Suppressor macrophage (primary cell): ENCODE measurements at regions not wholly inside any gene's neighbourhood (a gene's known extent, or its start where the extent isn't known, plus 50 kb on each side); places are given as distances from the start of the nearest gene placed in this dataset.

Experiments
- DNase-seq, 4 experiments: peaks; one replicate each; pipeline ENCODE4 v3.0.0-alpha.2; 2020 to 2022

DNA sequence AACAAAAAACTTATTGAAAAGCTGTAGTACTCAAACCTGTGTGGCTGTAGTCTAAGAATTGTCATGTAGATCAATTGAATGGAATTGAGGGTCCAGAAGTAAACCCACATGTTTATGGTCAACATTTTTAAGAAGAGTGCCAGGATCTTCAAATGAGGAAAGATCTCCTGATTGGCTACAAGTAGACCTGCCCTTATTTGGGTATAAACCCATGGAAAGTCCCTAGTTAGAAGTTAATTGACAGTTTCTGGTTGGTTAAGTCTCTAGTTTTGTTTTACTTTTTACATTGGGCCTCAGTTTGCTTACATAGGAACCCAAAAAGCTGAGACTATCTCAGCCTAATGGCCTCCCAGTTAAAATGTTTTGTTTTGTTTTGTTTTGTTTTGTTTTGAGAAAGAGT lies 91.9 kb upstream of the RESF1 start:
- DNase-seq: no peak

DNA sequence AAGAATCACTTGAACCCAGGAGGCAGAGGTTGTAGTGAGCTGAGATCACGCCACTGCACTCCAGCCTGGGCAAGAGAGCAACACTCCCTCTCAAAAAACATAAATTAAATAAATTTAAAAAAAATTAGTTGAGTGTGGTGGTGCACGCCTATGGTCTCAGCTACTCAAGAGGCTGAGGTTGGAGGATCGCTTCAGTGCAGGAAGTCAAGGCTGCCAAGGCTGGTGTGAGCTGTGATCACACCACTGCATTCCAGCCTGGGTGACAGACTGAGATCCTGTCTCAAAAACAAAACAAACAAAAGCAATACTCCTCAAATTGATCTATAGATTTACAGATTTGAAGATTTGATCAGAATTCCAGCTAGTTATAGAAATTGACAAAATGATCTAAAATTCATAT lies 92.7 kb upstream of the RESF1 start:
- no peak for DNase-seq

DNA sequence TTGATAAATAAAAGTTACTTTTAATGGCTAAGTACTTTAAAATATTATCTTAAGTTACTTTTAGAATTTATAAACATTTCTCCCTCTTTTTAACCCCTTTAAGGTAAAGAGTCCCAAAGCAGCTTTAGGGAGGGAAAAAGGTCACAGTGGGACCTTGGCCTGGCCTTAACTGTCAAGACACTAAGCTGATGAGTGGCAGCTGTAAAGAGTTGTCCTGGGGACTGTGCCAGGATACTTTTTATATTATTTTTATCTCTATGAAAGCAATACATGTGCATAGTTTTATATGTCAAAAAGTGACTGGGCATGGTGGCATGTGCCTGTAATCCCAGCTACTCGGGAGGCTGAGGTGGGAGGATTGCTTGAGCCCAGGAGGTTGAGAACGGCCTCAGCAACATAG lies 94.2 kb upstream of the RESF1 start:
- DNase-seq: no peak

DNA sequence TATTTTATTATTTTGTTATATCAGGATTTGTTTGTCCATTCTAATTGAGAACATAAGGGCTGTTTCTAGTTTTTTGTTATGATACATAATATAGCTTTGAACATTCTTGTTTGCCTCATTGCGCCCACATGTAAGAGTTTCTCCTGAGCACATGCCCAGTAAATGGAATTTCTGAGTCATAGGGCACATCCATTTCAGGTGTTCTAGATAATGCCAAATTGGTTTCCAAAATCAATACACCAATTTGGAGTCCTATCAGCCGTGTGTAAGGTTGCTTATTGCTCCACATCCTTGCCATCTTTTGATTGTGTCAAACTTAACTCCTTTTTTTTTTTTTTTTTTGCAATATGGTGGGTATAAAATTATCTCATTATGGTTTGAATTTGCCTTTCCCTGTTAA lies 97.9 kb upstream of the RESF1 start:
- DNase-seq: no peak

DNA sequence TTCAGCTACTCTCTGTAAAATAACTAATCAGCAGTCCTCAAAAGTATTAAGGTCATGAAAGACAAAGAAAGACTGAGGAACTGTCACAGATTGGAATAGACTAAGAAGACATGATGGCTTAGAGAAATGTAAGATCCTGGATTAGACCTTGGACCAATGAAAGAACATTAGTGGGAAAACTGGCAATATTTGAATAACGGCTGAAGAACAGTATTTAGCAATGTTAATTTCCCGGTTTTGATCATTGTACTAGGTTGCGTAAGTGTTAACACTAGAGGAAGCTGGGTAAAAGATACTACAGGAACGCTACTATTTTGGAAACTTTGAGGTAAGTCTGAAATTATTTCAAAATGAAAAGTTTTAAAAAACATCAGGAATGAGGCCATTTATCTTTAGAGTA lies 98.8 kb upstream of the RESF1 start:
- no peak for DNase-seq

DNA sequence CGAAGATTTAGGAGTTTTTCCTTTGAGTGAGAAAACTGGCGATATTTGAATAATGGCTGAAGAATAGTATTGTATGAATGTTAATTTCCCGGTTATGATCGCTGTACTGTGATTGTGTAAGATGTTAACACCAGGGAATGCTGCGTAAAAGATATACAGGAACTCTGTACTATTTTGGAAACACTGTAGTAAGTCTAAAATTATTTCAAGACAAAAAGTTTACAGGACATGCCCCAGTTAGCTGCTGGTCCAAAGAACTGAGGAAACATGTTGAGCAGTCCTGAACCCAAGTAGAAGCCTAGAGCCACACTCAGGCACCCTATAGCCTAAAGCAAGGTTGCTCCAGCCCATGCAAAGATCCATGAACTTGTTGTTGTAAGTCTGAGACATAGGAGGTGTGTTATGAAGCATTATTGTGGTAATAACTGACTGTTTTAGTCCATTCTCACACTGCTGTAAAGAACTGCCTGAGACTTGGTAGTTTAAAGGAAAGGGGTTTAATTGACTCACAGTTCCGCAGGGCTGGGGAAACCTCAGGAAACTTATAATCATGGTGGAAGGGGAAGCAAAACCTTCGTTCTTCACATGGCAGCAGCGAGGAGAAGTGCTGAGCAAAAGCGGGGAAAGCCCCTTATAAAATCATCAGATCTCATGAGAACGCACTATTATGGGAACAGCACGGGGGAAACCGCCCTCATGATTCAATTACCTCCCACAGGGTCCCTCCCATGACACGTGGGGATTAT lies 99.8 kb upstream of the RESF1 start:
- peak; percentile 26 to 75 (median 62) for DNase-seq

DNA sequence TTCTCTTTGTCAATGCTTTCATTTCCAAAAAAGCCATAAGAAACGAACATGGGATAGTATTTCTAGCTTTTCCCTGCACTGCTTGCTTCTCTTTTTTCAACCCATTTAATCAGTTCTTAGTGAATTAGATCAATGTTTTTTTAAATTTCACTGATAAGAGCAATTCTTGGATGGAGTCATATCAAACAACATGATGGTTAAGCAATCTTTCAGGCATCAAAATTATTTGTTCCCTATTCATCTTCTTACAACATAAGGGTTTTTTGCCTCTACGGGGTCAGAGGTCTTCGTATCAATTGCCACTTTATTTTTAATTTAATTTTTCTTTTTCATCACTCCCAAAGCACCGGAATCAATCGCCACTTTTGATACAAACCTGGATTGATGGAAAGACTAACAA lies 103.8 kb upstream of the RESF1 start:
- no peak for DNase-seq

DNA sequence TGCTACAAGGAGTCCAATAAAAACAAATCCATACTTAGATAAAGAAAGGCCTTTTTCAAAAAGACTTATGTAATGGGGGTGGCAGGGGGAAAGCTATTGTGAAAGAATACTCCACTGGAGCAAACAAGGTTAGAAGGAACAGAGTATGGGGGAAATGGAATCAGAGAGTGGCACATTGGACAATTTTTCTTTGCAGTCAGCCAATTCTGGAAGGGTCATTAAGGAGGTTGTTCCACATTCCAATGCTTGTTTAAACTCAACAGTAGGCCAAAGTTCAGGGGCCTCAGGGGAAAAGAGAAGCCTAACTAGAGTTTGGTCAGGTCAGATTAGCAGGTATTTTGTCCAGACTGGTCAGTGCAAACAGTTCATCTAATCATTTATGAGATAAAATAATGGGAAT lies 105.2 kb upstream of the RESF1 start:
- DNase-seq: peak in 3 of 4 experiments; percentile 27 to 54 (median 52)

DNA sequence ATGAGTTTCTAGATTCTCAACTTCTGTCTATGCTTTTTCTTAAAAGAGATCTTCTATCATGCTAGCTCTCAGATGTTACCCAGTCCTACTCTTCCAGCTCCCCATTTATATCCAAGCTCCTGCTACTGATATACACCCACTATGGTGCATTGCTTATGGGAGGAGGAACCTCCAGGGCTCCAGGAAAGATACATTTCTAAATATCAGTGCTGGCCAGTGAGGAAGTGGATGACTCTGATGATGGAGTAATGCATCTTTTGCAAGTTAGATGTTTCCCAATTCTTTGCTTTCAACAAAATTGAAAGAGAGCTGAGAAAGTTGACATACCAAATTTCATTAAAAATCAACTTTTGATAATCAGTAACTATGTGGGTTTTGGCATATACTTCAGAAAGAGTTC lies 105.7 kb upstream of the RESF1 start:
- DNase-seq: peak; percentile 63 to 88 (median 76)

DNA sequence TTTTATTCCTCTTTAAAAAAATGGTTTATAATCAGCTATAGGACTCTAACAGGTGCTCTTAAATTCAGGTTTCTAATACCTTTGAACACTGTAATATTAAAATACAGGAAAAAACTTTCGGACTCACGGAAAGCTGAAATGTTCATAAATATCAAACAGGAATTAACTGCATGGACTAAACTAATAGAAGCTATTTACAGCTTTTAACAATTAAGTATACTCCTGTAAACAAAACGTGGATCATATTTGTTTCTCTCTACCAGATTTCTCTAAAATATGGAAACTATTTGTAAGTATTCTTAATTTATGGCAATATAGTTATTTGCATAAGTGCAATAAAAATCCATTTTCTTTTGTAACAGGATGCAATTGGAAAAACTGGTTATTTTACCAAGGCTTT lies 108.9 kb upstream of the RESF1 start:
- DNase-seq: no peak

DNA sequence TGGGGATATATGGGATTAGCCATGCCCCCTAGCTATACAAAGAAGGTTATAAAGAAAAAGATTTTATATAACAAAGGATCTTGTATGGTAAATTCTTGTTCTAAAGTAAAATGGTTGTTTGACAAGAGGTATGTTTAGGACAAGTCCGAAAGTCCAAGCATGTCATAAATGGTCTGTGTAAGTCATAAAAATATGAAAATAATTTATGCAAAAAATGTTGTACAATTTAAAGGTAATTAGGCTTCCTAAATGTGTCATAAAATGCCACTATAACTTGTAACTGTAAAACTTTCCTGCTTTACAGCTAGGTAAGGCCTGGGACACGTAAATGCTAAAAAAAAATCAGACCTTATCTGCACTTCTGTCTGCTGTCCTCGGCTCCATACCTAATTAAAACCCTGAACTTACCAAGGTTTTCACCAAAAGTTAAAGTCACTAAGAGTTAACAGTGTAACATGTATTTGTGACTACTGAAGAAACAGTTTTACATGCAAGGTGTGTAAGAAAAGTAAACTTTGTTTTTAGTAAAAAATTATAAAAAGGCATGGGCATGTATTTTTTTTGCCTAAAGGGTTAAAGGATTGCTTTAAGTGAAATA lies 110.0 kb upstream of the RESF1 start:
- peak in 3 of 4 experiments; percentile 28 to 42 (median 29) for DNase-seq

DNA sequence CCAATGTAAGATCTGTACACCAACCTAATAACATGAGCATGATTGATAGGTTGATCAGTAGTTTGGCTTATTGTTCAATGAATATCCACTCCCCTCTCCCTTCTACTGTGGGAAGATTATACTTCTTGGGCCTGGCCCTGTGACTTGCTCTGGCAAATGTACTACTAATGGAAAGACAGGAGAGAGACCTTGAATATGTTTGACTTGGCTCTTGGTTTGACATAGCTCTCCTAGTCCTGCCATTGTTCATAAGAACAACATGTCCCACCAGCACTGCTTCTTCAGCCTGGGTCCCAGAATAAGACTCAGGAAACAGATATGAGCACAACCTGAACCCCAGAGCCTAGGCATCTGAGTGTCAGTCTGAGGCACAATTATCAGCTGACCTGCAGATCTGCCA lies 112.8 kb upstream of the RESF1 start:
- DNase-seq: no peak

DNA sequence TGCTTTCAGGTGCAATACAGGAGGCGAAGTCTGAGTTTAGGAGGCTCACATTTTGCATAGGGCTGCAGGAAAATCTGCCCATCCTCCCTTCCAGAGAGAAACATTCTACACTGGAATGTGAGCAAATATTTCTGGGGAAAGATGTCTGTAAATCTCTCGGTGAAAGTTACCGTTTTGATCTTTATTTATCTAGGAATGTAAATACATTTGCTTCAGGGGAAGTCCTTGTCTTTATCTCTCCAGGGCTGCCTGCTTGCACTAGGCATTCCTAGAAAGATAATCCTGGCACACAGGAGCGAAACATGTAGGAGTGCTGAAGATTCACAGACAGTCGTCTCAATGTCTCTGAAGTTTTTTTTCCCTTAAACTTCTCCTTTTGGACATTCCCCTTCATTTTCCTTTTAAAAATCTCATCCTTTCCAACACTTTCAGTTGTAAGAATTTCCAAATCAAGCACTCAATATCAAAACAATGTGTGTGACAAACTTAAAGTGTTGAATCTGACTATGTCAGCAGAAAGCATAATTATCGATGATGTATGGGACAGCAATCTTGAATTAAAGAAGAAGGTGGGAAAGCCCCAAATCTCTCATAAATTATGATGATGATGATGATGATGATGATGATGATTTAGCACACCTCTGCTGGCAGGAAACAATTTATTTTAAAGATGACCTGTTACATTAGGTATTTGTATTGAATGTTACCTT lies 113.4 kb upstream of the RESF1 start:
- DNase-seq: no peak

DNA sequence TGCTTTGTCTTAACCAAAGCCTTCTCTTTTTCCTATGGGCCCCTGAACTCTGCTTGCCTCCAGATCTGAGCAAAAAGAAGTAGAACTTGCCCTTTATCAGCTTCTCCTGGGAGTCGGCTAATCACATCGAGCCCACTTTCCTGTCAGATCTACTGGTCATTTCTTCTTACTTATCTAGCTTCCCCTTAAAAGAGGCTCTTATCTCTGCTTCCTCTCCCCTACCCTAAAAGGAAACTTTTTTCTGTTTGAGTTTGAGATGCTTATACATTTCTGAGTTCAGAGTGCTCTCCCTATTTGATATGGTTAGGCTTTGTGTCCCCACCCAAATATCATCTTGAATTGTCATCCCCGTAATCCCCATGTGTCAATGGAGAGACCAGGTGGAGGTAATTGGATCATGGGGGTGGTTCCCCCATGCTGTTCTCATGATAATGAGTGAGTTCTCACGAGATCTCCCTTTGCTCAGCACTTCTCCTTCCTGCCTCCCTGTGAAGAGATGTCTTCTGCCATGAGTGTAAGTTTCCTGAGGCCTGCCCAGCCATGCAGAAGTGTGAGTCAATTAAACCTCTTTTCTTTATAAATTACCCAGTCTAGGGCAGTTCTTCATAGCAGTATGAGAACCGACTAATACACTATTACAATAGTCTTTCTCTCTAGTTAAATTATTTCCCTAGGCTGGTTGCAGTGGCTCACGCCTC lies 114.7 kb upstream of the AMN1 start:
- DNase-seq: no peak

DNA sequence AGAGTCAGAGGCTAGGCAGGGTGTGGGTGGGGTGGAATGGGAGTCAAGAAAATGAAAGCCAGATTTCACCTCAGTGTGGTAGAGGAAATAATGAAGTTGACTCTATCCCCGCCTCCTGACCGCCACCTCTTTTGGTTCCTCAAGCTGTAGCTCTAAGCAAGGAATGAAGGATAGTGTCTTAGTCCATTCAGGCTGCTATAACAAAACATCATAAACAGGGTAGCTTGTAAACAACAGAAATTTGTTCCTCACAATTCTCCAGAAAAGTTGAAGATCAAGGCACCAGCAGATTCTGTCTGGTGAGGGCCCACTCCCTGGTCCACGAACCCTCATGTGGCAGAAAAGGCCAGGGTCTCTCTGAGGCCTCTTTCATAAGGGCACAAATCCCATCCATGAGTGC lies 109.1 kb upstream of the AMN1 start:
- DNase-seq: no peak

DNA sequence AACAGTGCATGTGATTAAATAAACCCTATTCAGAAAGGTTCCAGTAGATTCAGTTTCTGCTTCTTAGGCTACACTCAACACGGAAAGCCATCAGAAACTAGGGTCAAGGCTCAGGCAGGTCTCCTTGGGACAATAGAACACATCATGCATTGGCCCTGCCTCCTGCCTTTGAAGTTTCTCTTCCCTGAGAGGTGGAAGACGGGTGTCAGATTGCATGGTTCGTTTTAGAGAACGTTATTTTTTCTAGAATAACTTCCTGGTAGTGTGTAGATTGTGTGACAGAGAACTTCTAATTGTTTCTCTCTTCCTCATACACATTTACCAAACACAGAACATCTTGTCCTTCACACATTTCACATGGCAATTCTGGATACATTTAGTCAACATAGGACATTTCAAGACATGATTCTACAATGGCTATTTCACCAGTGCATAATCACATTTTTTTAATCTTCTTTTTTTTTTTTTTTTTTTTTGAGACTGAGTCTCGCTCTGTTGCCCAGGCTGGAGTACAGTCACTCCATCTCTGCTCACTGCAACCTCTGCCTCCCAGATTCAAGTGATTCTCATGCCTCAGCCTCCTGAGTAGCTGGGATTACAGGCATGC lies 106.6 kb upstream of the AMN1 start:
- DNase-seq: peak in 2 of 4 experiments; percentile 19 to 26

DNA sequence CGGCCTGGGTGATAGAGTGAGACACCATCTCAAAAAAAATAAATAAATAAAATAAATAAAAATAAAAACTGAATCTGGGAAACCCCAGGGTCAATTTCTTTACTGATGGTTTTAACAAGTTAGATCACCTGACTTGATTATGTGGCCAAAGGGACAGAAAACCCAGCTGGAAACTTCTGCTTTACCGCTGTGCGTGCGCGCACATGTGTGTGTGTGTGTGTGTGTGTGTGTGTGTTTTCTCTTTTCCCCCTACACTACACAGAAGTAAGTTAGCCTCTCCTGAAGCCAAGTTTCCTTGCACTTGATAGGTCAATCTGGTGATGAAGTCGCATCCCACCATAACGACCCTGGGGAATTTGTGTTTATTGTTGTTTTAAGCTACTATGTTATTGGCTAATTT lies 105.3 kb upstream of the AMN1 start:
- DNase-seq: peak in 1 of 4 experiments; percentile 8

DNA sequence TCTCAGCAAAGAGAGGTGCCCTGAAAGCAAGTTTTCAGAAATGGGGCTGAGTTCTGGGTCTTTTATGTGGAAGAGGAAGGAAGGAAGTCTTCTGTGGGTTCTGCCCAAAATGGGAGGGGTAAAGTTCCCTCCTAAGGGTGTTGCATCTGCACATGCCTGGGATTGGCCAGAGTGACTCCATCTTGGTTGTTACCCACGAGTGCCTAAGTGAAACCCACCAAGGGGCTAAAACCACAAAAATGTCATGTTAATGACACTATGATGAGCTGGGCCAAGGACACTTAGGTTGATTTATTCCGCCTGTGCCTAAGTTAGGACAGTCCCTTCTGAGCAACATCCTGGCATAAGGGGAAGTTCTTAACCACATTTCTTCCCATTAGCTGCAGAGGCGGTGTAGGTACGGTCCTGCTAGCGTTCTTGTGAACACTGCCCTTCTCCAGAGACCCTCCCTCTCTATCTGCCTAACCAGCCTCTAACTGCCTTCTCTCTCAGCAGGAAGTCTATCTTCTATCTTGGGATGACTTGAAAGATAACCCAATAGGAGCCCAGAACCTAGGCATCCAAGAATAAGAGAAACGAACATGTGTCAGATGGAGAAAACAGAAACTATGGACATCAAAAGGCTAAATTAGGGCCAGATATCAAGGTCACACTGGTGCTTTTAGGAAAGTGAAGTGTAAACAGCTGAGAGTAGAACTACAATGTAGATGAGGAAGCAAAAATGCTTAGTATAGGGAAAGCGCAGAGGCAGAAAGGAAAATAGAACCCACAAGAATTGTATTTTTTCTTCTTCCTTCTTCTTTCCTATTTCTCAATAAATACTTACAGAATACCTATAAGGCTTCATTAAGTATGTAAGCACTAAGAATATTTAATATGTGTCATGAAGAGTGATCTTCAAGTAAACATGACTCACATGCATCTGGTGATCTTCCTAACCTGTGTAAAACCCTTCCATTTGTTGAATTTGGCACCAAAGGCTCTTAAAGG lies 104.2 kb upstream of the AMN1 start:
- peak; percentile 49 to 82 (median 72) for DNase-seq

DNA sequence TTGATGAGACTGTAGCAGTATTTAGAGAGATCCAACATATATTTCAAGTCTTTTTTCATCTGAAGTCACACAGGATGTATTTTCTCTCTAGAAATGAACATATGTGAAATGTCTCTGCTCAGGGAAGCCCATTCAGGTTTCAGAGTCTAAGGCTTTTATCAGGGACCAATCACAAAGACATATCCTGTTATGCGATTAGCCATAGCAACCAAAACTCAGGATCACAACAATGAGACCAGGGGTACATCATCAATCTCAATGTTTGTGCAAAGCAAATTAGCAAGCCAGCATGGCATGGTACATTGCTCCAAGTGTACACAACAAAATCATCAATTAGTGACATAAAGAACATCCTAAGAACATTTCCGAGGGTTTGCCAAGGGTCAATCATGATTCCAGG lies 99.2 kb upstream of the AMN1 start:
- no peak for DNase-seq

DNA sequence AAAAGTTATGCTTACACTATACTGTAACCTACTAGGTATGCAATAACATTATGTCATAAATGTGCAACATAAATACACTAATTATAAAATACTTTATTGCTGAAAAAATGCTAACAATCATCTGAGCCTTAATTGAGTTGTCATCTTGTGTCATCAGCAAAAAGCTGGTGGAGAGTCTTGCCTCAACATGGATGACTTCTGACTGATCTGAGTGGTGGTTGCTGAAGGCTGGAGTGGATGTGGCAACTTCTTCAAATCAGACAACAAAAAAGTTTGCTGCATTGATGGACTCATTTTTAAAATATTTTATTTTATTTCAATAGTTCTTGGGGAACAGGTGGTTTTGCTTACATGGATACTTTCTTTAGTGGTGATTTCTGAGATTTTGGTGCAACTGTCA lies 93.9 kb upstream of the AMN1 start:
- peak; percentile 41 to 66 (median 48) for DNase-seq

DNA sequence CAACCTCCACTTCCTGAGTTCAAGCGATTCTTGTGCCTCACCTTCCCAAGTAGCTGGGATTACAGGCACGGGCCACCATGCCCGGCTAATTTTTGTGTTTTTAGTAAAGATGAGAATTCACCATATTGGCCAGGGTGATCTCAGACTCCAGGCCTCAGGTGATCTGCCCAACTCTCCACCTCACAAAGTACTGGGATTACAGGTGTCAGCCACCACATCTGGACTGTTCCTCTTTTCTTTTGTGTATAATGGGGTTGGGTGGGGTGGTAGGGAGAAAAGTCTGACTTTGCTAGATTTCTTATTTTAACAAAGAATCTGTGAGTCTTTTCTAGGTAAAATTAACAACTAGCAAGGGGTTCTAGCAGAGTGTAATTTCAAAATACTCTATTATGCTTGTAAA lies 92.7 kb upstream of the AMN1 start:
- DNase-seq: no peak

DNA sequence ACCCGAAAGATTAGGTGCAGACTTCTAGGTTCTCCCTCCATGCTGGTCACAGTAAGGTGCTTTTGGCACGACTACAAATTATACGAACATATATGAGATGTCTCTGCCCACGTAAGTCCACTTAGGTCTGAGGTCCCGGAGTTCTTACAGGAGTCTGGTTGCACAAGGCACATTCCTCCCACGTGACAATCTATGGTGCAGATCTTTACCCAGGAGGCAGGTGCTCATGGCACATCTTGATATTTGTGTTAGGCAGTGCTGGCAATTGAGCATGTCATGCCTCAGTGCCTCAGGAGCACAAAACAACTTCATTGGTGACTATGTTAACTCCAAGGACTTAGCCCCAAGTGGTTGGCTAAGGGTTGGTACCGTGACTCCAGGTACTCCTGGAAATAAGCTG lies 92.0 kb upstream of the AMN1 start:
- no peak for DNase-seq
